Ishikawa (cell line): ENCODE measurements at regions not wholly inside any gene's neighbourhood (a gene's known extent, or its start where the extent isn't known, plus 50 kb on each side); places are given as distances from the start of the nearest gene placed in this dataset.

Experiments used
- CEBPB ChIP-seq: IDR thresholded peaks from 2 replicates; pipeline ENCODE4 v1.6.1; 2012
- CREB1 ChIP-seq: IDR thresholded peaks from 2 replicates; pipeline ENCODE4 v1.6.1; 2012; ENCODE audit warnings: low read depth
- EP300 ChIP-seq: IDR thresholded peaks from 2 replicates; pipeline ENCODE4 v1.6.1; 2012; ENCODE audit warnings: borderline replicate concordance
- MAX ChIP-seq: IDR thresholded peaks from 2 replicates; pipeline ENCODE4 v1.6.1; 2012
- RAD21 ChIP-seq: IDR thresholded peaks from 2 replicates; pipeline ENCODE4 v1.6.1; 2012; ENCODE audit warnings: low read depth
- REST ChIP-seq: IDR thresholded peaks from 2 replicates; pipeline ENCODE4 v1.6.1; 2012; ENCODE audit warnings: low read depth, mild to moderate bottlenecking
- TAF1 ChIP-seq: IDR thresholded peaks from 2 replicates; pipeline ENCODE4 v1.6.1; 2012; ENCODE audit warnings: low read depth, mild to moderate bottlenecking
- TEAD4 ChIP-seq: IDR thresholded peaks from 2 replicates; pipeline ENCODE4 v1.6.1; 2012
- USF1 ChIP-seq: IDR thresholded peaks from 2 replicates; pipeline ENCODE4 v1.6.1; 2012
- YY1 ChIP-seq: IDR thresholded peaks from 2 replicates; pipeline ENCODE4 v1.6.1; 2012; ENCODE audit warnings: low read depth
- ZBTB7A ChIP-seq: IDR thresholded peaks from 2 replicates; pipeline ENCODE4 v1.6.1; 2012; ENCODE audit warnings: low read depth

GRCh38 chr2:95722131-95722697, 130.4 kb downstream of the TRIM43 start:
- no peak for TF ChIP-seq TAF1
- no peak for TF ChIP-seq YY1
- no peak for TF ChIP-seq TEAD4
- TF ChIP-seq REST: no peak
- no peak for TF ChIP-seq CREB1
- no peak for TF ChIP-seq MAX
- TF ChIP-seq CEBPB: no peak
- no peak for TF ChIP-seq EP300
- no peak for TF ChIP-seq ZBTB7A
- no peak for TF ChIP-seq USF1
- no peak for TF ChIP-seq RAD21
